ENCODE measurements at regions not wholly inside any gene's neighbourhood (a gene's known extent, or its start where the extent isn't known, plus 50 kb on each side); places are given as distances from the start of the nearest gene placed in this dataset.

GRCh38 chr1:104874044-104874443 lies 1124.3 kb downstream of the AMY1C start:
- TF ChIP-seq EZH2 (IDR thresholded peaks at IDR 0.05) (no peak), CTCF (IDR thresholded peaks at IDR 0.05) (no peak), EZH2phosphoT487 (IDR thresholded peaks at IDR 0.05) (no peak)
